Hematopoietic multipotent progenitor cell treated with erythropoietin and hydrocortisone succinate and interleukin-3 and kit ligand, for 6 days (in vitro differentiated cells): ENCODE measurements at regions not wholly inside any gene's neighbourhood (a gene's known extent, or its start where the extent isn't known, plus 50 kb on each side); places are given as distances from the start of the nearest gene placed in this dataset.

Experiments
- DNase-seq: peaks from one replicate; pipeline ENCODE4 v3.0.0-alpha.2; 2015

DNA sequence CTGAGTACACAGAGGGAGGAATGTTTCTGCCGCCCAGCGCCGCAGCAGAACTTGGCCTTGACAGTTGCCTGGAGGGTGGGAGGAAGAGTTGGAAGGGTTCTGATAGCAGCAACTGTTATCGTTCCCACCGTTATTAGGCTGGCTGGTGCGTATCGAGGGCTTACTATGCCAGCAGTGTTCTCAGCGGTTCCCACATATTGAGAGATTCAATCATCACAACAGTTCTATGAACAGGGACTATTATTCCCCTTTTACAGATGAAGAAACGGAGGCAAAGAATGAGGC is 380.1 kb upstream of the SULF2 start:
- DNase-seq, result no peak

DNA sequence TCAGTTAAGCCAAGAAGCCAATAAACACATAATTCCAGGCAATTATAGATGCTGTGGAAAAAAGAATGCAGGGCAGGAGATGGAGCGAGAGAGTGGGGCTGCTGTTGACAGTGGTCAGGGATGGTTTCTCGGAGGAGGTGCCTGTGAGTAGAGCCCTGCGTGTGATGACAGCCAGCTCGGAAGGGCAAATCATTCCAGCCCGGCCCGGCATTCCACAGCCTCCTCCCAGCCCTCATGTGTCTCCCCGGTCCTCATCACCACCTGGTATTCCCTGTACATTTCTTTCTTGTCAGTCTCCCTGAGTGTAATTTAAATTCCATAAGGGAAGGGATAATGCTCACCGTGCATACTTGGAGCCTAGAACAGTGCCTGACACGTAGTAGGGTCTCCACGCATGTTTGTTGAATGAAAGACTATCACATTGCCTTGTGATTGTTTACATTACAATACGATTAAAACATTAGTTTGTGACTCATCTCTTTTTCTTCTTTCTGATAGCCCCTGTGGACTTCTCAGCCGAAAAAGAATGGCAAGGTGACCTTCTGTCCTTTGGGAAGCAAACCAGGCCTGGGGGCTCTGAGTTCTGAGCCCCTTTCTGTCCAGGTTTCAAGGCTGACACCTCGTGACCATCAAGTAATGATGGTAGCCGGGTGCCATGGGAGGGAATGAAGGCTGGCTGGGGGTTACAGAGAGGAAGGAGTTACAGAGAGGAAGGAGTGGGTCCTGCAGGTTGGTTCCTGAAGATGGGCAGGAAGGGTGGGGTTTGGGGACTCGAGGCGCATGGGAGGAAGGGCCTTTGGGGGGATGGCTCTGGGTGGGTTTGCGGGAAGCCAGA is 379.5 kb upstream of the SULF2 start:
- no peak for DNase-seq

DNA sequence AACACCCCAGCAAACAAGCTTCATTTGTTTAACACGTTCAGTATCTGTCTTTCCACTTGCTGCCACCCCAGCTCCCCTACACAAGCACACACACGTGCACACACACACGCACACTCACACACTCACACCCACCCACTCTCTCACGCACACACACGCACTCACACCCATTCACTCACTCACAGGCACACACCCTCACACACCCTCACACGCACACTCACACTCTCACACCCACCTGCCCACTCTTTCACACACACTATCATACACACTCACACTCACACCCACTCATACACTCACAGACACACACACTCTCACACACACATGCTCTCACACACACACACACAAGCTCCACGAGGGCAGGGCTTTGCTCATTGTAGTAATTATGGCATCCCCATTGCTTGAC is 378.8 kb upstream of the SULF2 start:
- DNase-seq, result no peak

DNA sequence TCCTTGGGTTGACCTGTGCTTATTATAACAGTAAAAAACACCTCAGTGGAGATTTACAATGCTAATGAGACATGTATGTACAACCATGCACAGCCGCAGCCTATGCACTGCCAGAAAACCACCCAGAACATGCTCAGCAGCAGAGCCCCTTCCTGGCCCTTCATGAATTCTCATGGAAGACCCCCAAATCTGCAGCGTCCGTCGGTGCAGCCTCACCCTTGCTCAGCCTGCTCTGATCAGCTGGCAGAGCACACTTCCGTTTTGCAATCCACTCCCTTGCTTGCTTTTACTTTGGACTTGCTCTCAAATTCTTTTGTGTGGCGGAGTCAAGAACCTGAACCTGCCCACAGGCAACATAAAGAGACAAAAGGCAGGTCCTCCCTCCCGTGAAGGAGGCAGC is 378.2 kb upstream of the SULF2 start:
- no peak for DNase-seq

DNA sequence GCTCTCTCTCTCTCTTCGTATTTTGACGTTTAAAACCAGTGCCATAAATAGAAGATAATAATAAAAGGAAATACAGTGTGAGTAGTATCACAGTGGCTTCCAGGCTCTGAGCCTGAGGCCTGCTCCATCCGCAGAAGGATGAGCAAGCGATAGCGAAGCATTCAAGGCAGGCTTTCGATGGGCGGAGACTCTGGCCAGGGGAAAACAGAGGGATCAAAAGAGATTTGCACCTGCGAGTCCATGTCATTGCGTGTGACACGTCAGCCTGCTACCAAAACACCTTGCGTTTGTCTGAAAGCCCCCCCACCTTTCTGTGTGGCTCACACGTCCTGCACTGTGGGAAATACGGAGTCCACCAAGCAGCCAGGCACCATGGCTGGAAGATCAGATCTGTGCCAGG is 377.3 kb upstream of the SULF2 start:
- DNase-seq, result no peak

DNA sequence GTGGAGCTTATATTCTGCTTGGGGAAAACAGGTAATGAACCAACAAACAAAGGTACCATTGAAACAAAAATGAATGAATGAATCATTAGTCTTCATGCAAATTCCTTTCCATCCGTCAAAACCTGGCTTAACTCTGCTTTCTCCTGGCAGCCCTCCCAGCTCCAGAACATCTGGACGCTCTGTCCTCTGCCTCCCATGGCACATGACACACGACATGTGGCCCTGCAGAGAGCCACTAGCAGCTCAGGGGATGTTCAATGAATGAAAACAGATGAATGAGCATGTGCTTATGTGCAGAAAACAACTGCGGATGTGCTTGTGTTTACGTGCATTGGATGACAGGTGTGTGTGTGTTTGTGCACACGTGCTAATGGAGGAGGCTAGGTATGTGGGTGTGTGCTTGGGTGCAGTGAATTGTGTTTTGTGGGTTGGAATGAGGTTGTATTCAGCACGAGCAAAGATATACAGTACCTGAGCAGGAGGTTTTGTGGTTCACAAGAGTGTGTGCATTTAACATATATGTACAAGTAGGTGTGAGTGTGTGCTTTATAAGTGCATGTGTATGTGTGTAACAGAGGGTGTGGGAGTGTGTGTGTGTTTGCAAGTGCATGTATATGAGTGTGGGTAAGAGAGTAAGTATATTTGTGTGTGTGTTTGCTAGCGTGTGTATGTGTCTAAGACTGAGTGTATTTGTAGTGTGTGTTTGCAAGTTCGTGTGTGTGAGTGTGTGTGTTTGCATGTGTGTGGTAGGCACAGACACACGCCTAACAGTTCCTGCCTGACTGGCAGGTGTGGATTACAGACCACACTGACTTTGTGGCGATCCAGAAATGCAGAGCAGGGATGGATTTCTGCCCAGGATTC is 374.1 kb upstream of the SULF2 start:
- DNase-seq, result no peak

DNA sequence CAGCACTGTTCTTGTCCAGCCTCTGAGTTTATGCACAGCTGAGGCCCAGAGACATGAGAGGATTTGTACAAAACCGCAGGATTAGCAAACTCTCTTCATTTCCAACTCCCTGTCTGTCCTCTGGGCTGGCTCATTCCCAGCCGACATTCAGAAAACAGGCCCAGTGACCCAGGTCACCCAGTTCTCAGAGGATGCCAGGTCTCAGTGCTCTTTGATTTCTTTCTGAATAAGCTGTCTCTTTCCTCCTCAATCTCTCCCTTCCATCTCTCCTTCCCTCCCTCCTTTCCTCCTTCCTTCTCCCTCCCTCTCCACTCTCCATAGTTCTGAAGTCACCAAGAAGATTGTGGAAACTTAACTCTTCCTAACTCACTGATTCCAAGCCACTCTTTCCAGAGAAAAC is 372.7 kb upstream of the SULF2 start:
- no peak for DNase-seq

DNA sequence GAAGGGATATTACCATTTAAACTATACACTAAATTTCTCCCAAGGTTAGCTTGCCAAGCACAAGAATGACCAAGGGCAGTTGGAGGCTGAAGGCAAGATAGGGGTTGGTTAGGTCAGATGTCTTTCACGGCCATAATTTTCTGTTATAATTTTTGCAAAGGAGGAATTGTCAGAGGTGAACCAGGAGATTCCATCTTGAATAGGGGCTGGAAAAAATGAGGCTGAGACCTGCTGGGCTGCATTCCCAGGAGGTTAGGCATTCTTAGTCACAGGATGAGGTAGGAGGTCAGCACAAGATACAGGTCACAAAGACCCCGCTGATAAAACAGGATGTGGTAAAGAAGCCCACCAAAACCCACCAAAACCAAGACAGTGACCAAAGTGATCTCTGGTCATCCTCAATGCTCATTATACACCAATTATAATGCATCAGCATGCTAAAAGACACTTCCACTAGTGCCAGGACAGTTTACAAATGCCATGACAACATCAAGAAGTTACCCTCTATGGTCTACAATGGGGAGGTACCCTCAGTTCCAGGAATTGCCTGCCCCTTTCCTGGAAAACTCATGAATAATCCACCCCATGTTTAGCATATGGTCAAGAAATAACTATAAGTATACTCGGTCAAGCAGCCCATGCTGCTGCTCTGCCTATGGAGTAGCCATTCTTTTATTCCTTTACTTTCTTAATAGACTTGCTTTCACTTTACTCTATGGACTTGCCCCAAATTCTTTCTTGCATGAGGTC is 371.8 kb upstream of the SULF2 start:
- DNase-seq, result no peak

DNA sequence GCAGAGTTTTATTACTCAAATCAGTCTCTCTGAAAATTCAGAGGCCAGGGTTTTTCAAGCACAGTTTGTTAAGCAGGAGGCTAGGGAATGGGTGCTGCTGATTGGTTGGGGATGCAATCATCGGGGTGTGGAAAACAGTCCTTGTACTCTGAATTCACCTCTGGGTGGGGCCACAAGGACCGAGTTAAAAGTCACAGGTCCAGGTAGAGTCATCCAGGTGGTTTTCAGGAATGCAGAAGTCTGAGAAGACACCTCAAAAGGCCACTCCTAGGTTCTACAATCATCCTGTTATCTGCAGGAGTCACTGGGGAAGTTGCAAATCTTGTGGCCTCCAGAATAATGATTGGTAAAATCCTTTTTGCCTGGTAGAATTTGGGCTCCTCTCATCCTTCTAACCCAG is 371.2 kb upstream of the SULF2 start:
- no peak for DNase-seq

DNA sequence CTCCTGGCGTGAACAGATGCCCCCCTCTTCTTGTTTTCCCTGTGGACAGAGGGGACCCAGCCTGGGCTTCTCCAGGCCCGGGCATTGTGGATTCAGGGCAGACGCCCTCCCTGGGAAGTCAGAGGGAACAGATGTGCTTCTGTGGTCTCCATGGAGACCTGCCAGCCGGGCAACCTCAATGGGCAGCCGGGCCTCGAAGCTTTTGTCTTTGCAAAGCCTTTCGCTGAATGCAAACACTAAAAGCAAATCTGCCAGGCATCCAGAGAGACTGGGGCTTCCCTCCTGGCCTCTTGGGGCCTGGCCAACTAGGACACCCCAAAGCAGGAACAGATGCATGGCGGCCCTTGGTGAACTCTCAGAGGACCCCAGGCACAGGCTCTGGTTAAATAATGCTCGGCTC is 370.0 kb upstream of the SULF2 start:
- no peak for DNase-seq

DNA sequence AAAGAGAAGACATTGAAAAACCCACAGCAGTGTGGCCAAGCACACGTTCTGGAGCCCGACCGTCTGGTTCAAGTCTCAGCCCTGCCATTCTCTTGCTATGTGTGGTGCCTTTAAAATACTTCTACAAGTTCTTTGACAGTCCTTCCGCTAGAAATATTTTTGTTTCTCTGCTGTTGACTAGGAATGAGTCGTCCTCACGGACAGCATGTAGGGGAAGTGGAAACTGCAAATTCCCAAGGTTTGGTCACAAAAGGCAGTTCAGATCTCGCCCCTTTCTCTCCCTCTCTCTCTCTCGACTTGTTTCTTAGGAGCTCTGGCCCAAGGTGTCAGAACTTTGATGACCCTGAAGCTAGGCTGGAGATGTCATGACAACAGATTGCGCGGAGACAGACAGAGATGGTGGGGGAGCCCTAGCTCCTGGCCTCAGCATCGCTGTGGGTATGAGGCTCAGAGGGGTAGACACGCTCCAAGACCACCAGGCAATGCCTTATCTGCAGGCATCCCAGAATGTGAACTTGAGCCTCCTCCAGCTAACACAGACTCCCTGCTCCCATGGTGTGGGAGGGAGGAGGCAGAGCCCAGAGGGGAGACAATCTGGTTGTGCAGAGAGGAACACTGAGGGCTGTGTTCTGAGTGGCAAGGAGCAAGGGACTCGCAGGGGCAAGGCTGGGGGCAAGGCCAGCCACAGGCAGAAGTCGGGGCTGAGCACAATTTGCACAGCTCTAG is 368.9 kb upstream of the SULF2 start:
- no peak for DNase-seq

DNA sequence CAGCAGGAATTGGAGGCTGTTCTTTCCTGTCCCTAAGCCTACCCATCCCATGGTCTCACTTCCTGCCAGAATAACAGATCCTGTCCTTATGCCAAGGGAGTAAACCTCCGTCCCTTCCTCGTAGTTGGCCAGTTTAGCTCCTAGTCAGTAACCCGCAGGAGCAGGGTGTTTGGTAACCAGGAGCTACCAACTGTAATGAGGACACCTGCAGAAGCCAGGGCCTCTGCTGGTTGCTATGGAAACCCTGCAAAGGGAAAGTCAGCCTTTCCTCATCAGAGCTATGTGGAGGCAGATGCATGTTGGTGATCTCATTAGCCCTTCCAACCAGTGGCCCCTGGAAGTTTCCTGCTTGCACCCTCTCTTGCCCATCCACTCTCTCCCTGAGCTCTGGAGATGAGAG is 368.2 kb upstream of the SULF2 start:
- no peak for DNase-seq

DNA sequence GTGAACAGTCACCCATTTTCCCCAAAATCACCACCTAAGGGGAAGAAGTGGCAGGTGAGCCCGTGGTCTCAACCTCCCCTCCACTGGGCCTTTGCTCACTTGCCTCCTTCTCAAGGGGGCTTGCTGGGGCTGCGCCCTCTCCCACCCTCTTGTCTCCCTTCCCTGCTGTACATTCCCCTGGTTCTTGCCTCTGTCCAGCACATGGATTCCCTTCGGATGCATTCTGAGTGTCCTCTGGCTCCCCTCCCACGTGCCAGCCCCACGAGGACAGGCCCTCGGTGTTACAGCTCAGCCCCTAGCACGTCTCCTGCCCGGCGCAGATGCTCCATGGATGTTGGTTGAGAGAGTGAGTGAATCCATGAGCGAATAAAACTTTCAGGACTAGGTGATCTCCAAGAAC is 367.8 kb upstream of the SULF2 start:
- DNase-seq, result no peak

DNA sequence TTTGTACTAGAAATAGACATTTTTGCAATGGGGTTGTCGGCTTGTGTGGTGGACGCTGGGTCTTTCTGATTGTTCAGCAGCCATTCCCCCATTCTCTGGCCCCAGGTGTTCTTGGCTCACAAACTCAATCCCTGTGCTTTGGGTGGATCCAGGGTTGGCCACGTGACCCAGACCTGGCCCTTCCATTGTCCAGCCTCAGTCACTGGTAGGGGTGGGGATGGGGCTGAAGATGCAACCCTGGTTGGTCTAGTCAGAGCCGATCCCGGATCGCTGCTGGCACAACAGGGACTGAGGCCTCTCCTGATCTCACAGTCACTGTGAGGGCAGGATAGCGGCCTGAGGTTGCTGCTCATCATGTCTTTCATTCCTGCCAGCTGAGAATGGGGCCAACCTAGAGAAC is 365.3 kb upstream of the SULF2 start:
- DNase-seq, result no peak

DNA sequence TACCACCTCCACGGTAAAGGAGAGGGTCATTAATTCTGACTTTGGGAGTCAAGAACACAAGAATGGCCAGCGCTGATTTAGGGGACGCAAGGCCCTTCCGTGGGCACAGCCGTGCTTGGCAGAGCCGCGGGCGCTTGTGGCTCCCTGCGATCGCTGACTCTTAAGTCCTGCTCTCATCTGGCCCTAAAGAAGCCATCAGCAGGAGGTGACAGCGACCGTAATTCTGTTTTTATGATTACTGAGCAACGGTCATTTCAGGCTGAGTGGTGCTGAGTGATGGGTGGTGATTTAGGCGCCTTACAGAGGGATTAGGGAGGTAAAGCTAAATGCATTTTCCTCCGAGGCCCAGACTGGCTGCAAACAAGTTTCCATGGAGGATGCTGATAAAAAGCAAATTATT is 364.6 kb upstream of the SULF2 start:
- DNase-seq, result no peak

DNA sequence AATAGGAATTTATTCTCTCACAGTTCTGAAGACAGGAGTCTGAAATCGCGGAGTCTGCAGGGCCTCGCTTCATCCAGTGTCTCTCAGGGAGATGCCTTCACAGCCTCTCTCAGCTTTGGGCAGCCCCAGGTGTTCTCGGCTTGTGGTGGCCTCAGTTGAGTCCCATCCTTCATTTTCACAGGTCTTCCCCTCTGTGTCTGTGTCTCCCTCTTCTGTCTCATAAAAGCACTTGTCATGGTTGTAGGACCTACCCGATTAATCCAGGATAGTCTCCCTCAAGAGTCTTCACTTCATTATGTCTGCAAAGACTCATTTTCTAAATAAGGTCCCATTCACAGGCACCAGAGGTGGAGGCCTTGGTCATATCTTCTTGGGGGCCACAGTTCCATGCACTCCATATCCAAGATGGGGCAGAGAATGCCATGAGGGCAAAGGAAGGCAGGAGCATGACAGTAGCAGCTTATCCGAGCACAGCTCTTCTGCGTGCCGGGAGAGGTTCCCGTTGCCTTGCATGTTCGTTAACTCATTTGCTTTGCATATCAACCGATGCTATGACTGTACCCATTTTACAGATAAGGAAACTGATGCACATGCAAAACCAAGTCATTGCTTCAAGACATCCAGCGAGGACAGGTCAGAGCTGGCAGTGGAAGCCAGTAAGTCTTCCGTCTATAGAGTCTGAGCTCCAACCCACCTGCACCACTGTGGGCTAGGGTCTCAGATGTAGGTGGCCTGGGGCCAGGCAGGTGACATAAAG is 363.8 kb upstream of the SULF2 start:
- DNase-seq, result no peak

DNA sequence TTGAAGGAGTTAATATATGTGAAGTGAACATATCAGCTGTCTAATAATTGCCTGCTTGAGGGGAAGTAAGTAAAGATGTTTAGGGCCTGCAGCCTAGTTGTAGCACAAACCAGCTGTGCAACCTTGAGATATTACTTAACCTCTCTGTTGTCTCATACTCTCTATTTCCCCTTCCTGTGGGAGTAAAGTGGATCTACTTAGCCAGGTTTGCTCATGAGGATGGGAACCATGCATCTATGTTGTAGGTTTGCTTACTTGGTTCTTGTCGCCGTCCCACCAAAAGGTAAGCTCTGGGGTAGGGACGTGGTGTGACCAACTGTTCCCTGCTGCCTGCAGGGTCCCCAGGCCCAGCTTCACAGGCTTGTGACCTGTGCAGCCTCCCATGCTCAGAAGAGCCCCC is 362.7 kb upstream of the SULF2 start:
- no peak for DNase-seq

DNA sequence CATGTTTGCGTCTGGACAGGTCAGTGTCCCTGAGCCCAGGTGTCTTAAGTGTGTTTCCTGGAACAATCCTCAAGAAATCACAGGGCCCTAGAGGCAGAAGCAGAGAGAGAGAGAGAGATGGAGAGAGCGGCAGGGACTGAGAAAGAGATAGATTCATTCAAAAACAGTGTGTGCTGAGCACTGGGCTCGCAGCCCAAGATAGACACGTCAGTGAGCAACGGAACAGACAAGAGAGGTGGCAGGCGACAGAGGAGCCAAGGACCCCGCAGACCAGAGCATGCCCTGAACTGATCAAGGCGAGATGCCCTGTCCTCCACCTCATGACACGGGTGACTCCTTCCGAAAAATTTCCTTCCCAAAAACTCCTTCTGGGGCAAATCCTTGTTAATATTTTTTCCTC is 362.0 kb upstream of the SULF2 start:
- DNase-seq, result no peak

DNA sequence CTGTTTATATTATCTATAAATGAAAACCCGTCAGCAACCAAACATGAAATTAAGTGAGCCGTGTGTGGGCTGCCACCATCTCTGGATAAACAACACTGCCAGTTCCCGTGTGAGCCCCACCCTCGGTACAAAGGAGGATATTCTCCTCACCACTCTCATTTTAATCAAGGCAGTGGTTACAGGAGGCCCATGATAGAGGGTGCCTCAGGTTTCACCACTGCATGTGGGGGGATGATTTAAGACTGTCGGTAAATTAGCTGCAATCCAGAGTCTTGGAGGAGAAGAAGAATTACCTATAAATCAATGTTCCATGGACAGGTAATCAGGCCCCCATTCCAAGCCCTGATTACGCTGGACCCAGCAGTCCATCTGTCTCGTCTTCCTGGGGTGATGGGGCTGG is 361.6 kb upstream of the SULF2 start:
- DNase-seq, result no peak

DNA sequence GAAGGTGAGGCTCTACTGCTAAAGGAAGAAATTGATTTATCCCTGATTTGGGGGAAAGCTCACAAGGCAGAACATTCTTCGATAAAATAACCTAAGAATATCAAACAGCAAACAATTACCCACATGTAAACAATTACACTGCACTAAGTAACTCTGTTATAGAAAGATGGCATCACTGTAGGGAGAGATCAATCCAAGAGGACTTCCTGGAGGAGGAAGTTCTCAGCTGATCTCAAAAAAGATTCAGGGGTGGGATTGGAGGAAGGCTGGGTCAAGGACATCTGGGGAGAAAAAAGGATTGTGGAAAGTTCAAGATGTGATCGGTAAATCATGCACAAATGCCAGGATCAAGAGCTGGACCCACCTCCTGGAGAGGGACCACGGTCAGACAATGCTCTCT is 361.0 kb upstream of the SULF2 start:
- no peak for DNase-seq

DNA sequence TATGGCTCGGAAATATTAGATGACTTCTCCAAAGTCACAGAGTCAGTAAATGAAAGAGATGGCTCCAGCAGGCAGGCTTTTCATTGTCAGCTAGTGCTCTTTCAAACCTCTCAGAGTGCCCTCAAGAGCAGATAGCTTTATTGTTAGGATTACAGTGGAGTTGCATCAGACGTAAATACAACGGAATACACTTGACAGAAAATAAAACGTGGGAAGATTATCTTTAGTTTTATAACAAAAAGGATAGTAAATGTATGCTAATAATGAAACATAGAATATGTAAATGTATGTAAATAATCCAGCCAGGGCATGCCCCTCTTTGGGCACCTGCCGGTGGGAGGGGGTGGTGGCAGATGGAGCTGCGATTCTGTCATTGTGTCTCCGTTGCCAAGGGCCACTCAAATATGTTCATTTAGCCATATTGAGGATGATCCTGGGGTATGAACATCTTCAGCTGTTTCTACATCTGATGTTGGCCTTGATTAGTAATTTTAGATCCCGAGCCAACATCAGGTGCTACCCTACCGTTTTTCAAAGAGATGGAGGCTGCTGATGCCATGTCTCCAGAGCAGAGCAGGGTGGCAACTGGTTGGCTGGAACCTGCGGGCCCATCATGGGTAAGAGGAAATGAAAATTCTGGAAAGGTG is 358.3 kb upstream of the SULF2 start:
- no peak for DNase-seq

DNA sequence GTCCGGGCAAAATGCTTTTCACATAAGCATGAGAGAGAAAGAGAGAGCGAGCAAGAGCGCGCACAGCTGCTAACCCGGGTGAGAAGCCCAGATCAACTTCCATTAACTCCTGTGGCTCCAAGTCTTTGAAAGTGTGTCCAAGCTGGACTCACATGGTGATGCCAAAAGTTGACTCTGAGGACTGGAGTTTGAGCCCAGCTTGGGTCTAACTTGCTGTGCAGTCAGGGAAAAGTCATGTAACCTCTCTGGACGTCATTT is 357.2 kb upstream of the SULF2 start:
- no peak for DNase-seq
